Mesenchymal stem cell (in vitro differentiated cells and primary cell): ENCODE measurements at regions not wholly inside any gene's neighbourhood (a gene's known extent, or its start where the extent isn't known, plus 50 kb on each side); places are given as distances from the start of the nearest gene placed in this dataset.

ENCODE experiments used
- DNase-seq: peaks from one replicate; pipeline ENCODE4 v3.0.0-alpha.2; 2013
- H2AFZ ChIP-seq: one replicate; pipeline ENCODE4 v1.6.1; 2013; ENCODE audit warnings: low read depth, mild to moderate bottlenecking, control low read depth, inconsistent platforms, low read length, moderate library complexity
- H2AK5ac ChIP-seq: 2 replicates; pipeline ENCODE4 v1.6.1; 2013; ENCODE audit warnings: low read length, moderate library complexity, mild to moderate bottlenecking, inconsistent platforms; ENCODE audit not compliant: severe bottlenecking
- H2BK120ac ChIP-seq: one replicate; pipeline ENCODE4 v1.6.1; 2013; ENCODE audit warnings: low read depth, mild to moderate bottlenecking, inconsistent platforms, low read length, moderate library complexity
- H2BK12ac ChIP-seq, 2 experiments: one replicate each; pipeline ENCODE4 v1.6.1; 2013; ENCODE audit warnings: inconsistent platforms in 2 of 2, low read length in 2 of 2, mild to moderate bottlenecking in 2 of 2, moderate library complexity in 2 of 2, control low read depth in 1 of 2
- H2BK15ac ChIP-seq: one replicate; pipeline ENCODE4 v1.6.1; 2013; ENCODE audit warnings: mild to moderate bottlenecking, low read depth, inconsistent platforms; ENCODE audit not compliant: poor library complexity, severe bottlenecking
- H2BK5ac ChIP-seq: 2 replicates; pipeline ENCODE4 v1.6.1; 2013; ENCODE audit warnings: low read depth, mild to moderate bottlenecking, low read length, control low read depth, inconsistent platforms; ENCODE audit not compliant: poor library complexity, severe bottlenecking
- H3K14ac ChIP-seq, 2 experiments: one replicate each; pipeline ENCODE4 v1.6.1; 2013; ENCODE audit warnings: inconsistent platforms in 2 of 2, low read length in 2 of 2, control low read depth in 1 of 2, mild to moderate bottlenecking in 1 of 2, moderate library complexity in 1 of 2
- H3K18ac ChIP-seq, 2 experiments: one replicate each; pipeline ENCODE4 v1.6.1; 2013; ENCODE audit warnings: inconsistent platforms in 2 of 2, low read length in 2 of 2, control low read depth in 1 of 2, low read depth in 1 of 2, mild to moderate bottlenecking in 1 of 2
- H3K23ac ChIP-seq, 2 experiments: one replicate each; pipeline ENCODE4 v1.6.1; 2013; ENCODE audit warnings: inconsistent platforms in 2 of 2, low read length in 2 of 2, mild to moderate bottlenecking in 2 of 2, moderate library complexity in 2 of 2, control low read depth in 1 of 2
- H3K27ac ChIP-seq: 2 replicates; pipeline ENCODE4 v1.5.1; 2013; ENCODE audit warnings: mild to moderate bottlenecking, moderate library complexity, low read length, control low read depth, inconsistent platforms; ENCODE audit not compliant: poor library complexity, severe bottlenecking
- H3K27me3 ChIP-seq, 2 experiments: 2 replicates each; pipeline versions ENCODE4 v1.6.1 to v1.7.0; 2013; ENCODE audit warnings: low read length in 2 of 2, mild to moderate bottlenecking in 2 of 2, moderate library complexity in 2 of 2, control low read depth in 1 of 2, inconsistent platforms in 1 of 2; ENCODE audit not compliant: control insufficient read depth in 1 of 2, insufficient read depth in 1 of 2
- H3K36me3 ChIP-seq, 2 experiments: 2 replicates each; pipeline versions ENCODE4 v1.6.1 to v1.7.0; 2013; ENCODE audit warnings: low read length in 2 of 2, control low read depth in 1 of 2, inconsistent platforms in 1 of 2, low read depth in 1 of 2, mild to moderate bottlenecking in 1 of 2; ENCODE audit not compliant: insufficient read depth in 2 of 2, control insufficient read depth in 1 of 2
- H3K4ac ChIP-seq, 2 experiments: one replicate each; pipeline ENCODE4 v1.6.1; 2013; ENCODE audit warnings: inconsistent platforms in 2 of 2, low read length in 2 of 2, mild to moderate bottlenecking in 2 of 2, moderate library complexity in 2 of 2, control low read depth in 1 of 2, low read depth in 1 of 2
- H3K4me1 ChIP-seq: 2 replicates; pipeline ENCODE4 v1.6.1; 2013; ENCODE audit warnings: low read depth, low read length, control low read depth; ENCODE audit not compliant: control insufficient read depth, insufficient read depth
- H3K4me2 ChIP-seq: 2 replicates; pipeline ENCODE4 v1.6.1; 2013; ENCODE audit warnings: low read length, mild to moderate bottlenecking, inconsistent platforms; ENCODE audit not compliant: poor library complexity, severe bottlenecking
- H3K4me3 ChIP-seq, 2 experiments: 2 replicates each; pipeline versions ENCODE4 v1.5.1 to v1.7.0; 2013; ENCODE audit warnings: low read length in 2 of 2, mild to moderate bottlenecking in 2 of 2, control low read depth in 1 of 2, low read depth in 1 of 2; ENCODE audit not compliant: insufficient read depth in 1 of 2
- H3K79me1 ChIP-seq: replicated peaks from 2 replicates; pipeline ENCODE4 v1.6.1; 2013; ENCODE audit warnings: mild to moderate bottlenecking, control low read depth, low read length, inconsistent platforms; ENCODE audit not compliant: poor library complexity, severe bottlenecking
- H3K9ac ChIP-seq: 2 replicates; pipeline ENCODE4 v1.7.0; 2013; ENCODE audit warnings: mild to moderate bottlenecking, low read length, moderate library complexity
- H3K9me3 ChIP-seq: 2 replicates; pipeline ENCODE4 v1.7.0; 2013; ENCODE audit warnings: mild to moderate bottlenecking, low read length; ENCODE audit not compliant: control insufficient read depth
- H4K8ac ChIP-seq: one replicate; pipeline ENCODE4 v1.6.1; 2013; ENCODE audit warnings: inconsistent platforms, mild to moderate bottlenecking, low read length, moderate library complexity
- H4K91ac ChIP-seq: one replicate; pipeline ENCODE4 v1.6.1; 2013; ENCODE audit warnings: mild to moderate bottlenecking, low read length, inconsistent platforms
- WGBS: methylation state at CpG from one replicate; pipeline ENCODE4 v1.1.7; 2013; ENCODE audit warnings: mixed read lengths; 5-methylcytosine and 5-hydroxymethylcytosine counted together

- H2BK120ac ChIP-seq = no peak overlapping the region
- H2AK5ac ChIP-seq = no peak overlapping the region
- H3K4me1 ChIP-seq = no peaks in the 10 kb centered on the region
- no peak overlapping the region for H3K4me3 ChIP-seq
- 66% methylated on average over 2 of the region's 2 CpGs for WGBS
- H3K18ac ChIP-seq = no peak overlapping the region
- no peaks in the 10 kb centered on the region for H3K36me3 ChIP-seq
- no peak overlapping the region for H3K27ac ChIP-seq
- H3K9ac ChIP-seq = no peak overlapping the region
- no peak overlapping the region for H2BK5ac ChIP-seq
- H4K8ac ChIP-seq = no peak overlapping the region
- H4K91ac ChIP-seq = no peak overlapping the region
- H3K79me1 ChIP-seq = no peaks in the 10 kb centered on the region
- no peak for DNase-seq
- H3K4me2 ChIP-seq = no peak overlapping the region
- H3K27me3 ChIP-seq = no peaks in the 10 kb centered on the region
- no peak overlapping the region for H2BK15ac ChIP-seq
- H3K9me3 ChIP-seq = peaks cover 3% of the 10 kb centered on the region
- no peak overlapping the region for H3K14ac ChIP-seq
- no peak overlapping the region for H3K23ac ChIP-seq
- H2BK12ac ChIP-seq = no peak overlapping the region
- H3K4ac ChIP-seq = no peak overlapping the region
- no peak overlapping the region for H2AFZ ChIP-seq
Measured at GRCh38 chr6:115360602-115361325, 699.9 kb downstream of the FRK start.

GRCh38 chr6:115358616-115359015 is 702.1 kb downstream of the FRK start:
- no peak overlapping the region for H4K8ac ChIP-seq
- H3K23ac ChIP-seq = no peak overlapping the region
- no peaks in the 10 kb centered on the region for H3K79me1 ChIP-seq
- H4K91ac ChIP-seq = no peak overlapping the region
- H3K14ac ChIP-seq = no peak overlapping the region
- no peaks in the 10 kb centered on the region for H3K36me3 ChIP-seq
- no peak overlapping the region for H3K18ac ChIP-seq
- H3K4me3 ChIP-seq = no peak overlapping the region
- DNase-seq = no peak
- H2BK12ac ChIP-seq = no peak overlapping the region
- no peak overlapping the region for H2BK15ac ChIP-seq
- no peak overlapping the region for H2AFZ ChIP-seq
- no peaks in the 10 kb centered on the region for H3K9me3 ChIP-seq
- H3K4me2 ChIP-seq = no peak overlapping the region
- H2BK120ac ChIP-seq = no peak overlapping the region
- H3K27ac ChIP-seq = no peak overlapping the region
- no peak overlapping the region for H2AK5ac ChIP-seq
- no peak overlapping the region for H3K4ac ChIP-seq
- no peaks in the 10 kb centered on the region for H3K4me1 ChIP-seq
- no peak overlapping the region for H3K9ac ChIP-seq
- H3K27me3 ChIP-seq = no peaks in the 10 kb centered on the region
- H2BK5ac ChIP-seq = no peak overlapping the region

- H3K18ac ChIP-seq = no peak overlapping the region
- no peaks in the 10 kb centered on the region for H3K79me1 ChIP-seq
- no peaks in the 10 kb centered on the region for H3K9me3 ChIP-seq
- no peak for DNase-seq
- H4K91ac ChIP-seq = no peak overlapping the region
- H2BK15ac ChIP-seq = no peak overlapping the region
- H3K4me3 ChIP-seq = no peak overlapping the region
- no peaks in the 10 kb centered on the region for H3K27me3 ChIP-seq
- no peak overlapping the region for H3K4ac ChIP-seq
- no peak overlapping the region for H2BK120ac ChIP-seq
- no peak overlapping the region for H4K8ac ChIP-seq
- H2BK12ac ChIP-seq = no peak overlapping the region
- 60% methylated on average over 1 of the region's 1 CpG for WGBS
- H3K4me1 ChIP-seq = no peaks in the 10 kb centered on the region
- no peak overlapping the region for H2AK5ac ChIP-seq
- H3K23ac ChIP-seq = no peak overlapping the region
- no peak overlapping the region for H3K14ac ChIP-seq
- H2BK5ac ChIP-seq = no peak overlapping the region
- no peak overlapping the region for H3K4me2 ChIP-seq
- H3K27ac ChIP-seq = no peak overlapping the region
- H2AFZ ChIP-seq = no peak overlapping the region
- H3K36me3 ChIP-seq = no peaks in the 10 kb centered on the region
- H3K9ac ChIP-seq = no peak overlapping the region
Measured at GRCh38 chr6:115356371-115356770, 704.3 kb downstream of the FRK start.

- no peak overlapping the region for H3K4me2 ChIP-seq
- H3K79me1 ChIP-seq = no peaks in the 10 kb centered on the region
- H3K23ac ChIP-seq = no peak overlapping the region
- H3K4ac ChIP-seq = no peak overlapping the region
- H2BK120ac ChIP-seq = no peak overlapping the region
- no peak overlapping the region for H3K18ac ChIP-seq
- no peak overlapping the region for H2BK5ac ChIP-seq
- no peak overlapping the region for H2BK12ac ChIP-seq
- H3K27ac ChIP-seq = no peak overlapping the region
- H3K27me3 ChIP-seq = no peaks in the 10 kb centered on the region
- H3K14ac ChIP-seq = no peak overlapping the region
- WGBS = 89% methylated on average over 1 of the region's 1 CpG
- H4K91ac ChIP-seq = no peak overlapping the region
- no peak overlapping the region for H4K8ac ChIP-seq
- H3K4me3 ChIP-seq = no peak overlapping the region
- H3K4me1 ChIP-seq = no peaks in the 10 kb centered on the region
- no peak overlapping the region for H3K9ac ChIP-seq
- H2AFZ ChIP-seq = no peak overlapping the region
- no peak overlapping the region for H2AK5ac ChIP-seq
- no peak for DNase-seq
- H3K9me3 ChIP-seq = no peaks in the 10 kb centered on the region
- H2BK15ac ChIP-seq = no peak overlapping the region
- no peaks in the 10 kb centered on the region for H3K36me3 ChIP-seq
Measured at GRCh38 chr6:115323001-115323400, 737.7 kb downstream of the FRK start.
